ENCODE measurements at regions not wholly inside any gene's neighbourhood (a gene's known extent, or its start where the extent isn't known, plus 50 kb on each side); places are given as distances from the start of the nearest gene placed in this dataset.
"Not testable (repeated sequence)": the region's sequence is repeated elsewhere in the genome, so short reads cannot be mapped to it uniquely, and the experiment has no call there.

DNA sequence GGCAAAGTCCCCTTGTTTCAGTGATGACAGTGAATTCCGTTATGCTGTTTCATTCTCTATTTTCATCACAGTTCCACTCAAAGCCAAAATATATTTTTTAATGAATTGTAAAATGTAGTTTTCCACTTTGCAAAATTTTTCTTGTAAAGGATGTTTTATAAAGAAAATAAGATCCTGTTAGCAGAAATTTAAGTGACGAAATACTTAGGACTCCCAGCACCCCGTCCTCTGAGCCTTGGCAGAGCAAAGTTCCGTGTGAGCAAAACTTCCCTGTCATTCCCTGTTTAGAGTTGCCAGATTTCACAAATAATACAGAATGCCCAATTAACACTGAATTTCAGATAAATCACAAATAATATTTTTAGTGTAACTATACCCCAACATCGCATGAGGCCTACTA lies 81.0 kb upstream of the RBPJ start:
- Histone ChIP-seq H3K4me3 (no peak overlapping the region), H3K9me3 (no peaks in the 10 kb centered on the region), H3K27ac (peak overlapping the region in 1 of 2 donors; percentile 14), H3K4me1 (peaks cover 0 to 19% (median 14%) of the 10 kb centered on the region in 4 donors), H3K27me3 (no peaks in the 10 kb centered on the region), H3K36me3 (no peaks in the 10 kb centered on the region)
- intact Hi-C loops (cut with DNase I; ENCODE audit: low total_unique reads): no loop called here
- TF ChIP-seq, protein P1, sequence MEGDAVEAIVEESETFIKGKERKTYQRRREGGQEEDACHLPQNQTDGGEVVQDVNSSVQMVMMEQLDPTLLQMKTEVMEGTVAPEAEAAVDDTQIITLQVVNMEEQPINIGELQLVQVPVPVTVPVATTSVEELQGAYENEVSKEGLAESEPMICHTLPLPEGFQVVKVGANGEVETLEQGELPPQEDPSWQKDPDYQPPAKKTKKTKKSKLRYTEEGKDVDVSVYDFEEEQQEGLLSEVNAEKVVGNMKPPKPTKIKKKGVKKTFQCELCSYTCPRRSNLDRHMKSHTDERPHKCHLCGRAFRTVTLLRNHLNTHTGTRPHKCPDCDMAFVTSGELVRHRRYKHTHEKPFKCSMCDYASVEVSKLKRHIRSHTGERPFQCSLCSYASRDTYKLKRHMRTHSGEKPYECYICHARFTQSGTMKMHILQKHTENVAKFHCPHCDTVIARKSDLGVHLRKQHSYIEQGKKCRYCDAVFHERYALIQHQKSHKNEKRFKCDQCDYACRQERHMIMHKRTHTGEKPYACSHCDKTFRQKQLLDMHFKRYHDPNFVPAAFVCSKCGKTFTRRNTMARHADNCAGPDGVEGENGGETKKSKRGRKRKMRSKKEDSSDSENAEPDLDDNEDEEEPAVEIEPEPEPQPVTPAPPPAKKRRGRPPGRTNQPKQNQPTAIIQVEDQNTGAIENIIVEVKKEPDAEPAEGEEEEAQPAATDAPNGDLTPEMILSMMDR (IDR thresholded peaks at IDR 0.05): no peak
- DNase-seq: no peak

DNA sequence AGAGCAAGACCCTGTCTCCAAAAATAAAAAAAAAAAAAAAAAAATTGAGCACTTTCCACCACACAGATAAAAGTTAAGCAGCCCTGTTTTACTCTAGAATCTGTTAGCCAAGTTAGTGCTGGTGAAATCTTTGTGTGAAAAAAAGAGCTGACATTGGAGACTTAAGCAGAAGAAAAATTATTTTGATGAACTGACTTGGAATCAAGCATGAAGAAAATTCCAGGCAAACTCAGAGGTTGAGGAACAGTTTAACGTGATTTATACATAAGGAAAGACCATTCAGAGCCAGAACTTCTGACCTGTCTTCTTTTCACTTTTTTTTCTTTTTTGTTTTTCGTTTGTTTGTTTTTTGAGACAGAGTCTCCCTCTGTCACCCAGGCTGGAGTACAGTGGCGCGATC lies 79.6 kb upstream of the RBPJ start:
- Histone ChIP-seq H3K4me3 (no peak overlapping the region), H3K9me3 (no peaks in the 10 kb centered on the region), H3K36me3 (no peaks in the 10 kb centered on the region), H3K27ac (no peak overlapping the region), H3K4me1 (peaks cover 0 to 19% (median 14%) of the 10 kb centered on the region in 4 donors), H3K27me3 (no peaks in the 10 kb centered on the region)
- DNase-seq: no peak
- intact Hi-C loops (cut with DNase I; ENCODE audit: low total_unique reads): no loop called here
- TF ChIP-seq, protein P1 (IDR thresholded peaks at IDR 0.05): no peak

DNA sequence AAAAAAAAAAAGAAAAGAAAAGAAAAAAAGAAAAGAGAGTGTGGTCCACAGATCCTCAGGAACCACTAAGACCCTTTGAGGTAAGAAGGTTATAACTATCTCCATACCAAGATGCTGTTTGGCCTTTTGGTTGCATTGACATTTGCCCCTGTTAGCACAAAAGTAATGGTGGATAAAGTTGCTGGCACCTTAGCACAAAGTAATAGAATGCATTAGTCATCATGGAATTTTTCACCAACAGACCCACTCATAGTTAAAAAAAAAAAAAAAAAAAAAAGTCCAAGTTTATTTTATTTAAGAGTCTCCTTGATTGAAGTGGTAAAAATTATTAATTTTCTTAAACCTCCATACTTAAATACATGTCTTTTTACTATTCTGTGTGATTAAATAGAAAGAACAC lies 78.4 kb upstream of the RBPJ start:
- TF ChIP-seq, protein P1 (IDR thresholded peaks at IDR 0.05): no peak
- no peak for DNase-seq
- Histone ChIP-seq H3K4me3 (no peak overlapping the region), H3K36me3 (no peaks in the 10 kb centered on the region), H3K27me3 (no peaks in the 10 kb centered on the region), H3K9me3 (no peaks in the 10 kb centered on the region), H3K4me1 (peaks cover 0 to 19% (median 14%) of the 10 kb centered on the region in 4 donors), H3K27ac (no peak overlapping the region)
- intact Hi-C loops (cut with DNase I; ENCODE audit: low total_unique reads): no loop called here

GRCh38 chr4:26244138-26244537 lies 76.7 kb upstream of the RBPJ start:
- H3K4me1 ChIP-seq; intact Hi-C loops (cut with DNase I; ENCODE audit: low total_unique reads); H3K36me3 ChIP-seq; H3K27me3 ChIP-seq; DNase-seq; H3K27ac ChIP-seq; H3K9me3 ChIP-seq; H3K4me3 ChIP-seq: not testable (repeated sequence)

GRCh38 chr4:26248647-26249046 lies 72.2 kb upstream of the RBPJ start:
- intact Hi-C loops (cut with DNase I; ENCODE audit: low total_unique reads): no loop called here

GRCh38 chr4:26252349-26253025 lies 68.3 kb upstream of the RBPJ start:
- H3K36me3 ChIP-seq: no peaks in the 10 kb centered on the region
- H3K9me3 ChIP-seq: no peaks in the 10 kb centered on the region
- intact Hi-C loops (cut with DNase I; ENCODE audit: low total_unique reads): no loop called here
- TF ChIP-seq, protein P1 (IDR thresholded peaks at IDR 0.05): no peak
- no peak overlapping the region for H3K4me3 ChIP-seq
- H3K27ac ChIP-seq: no peak overlapping the region
- no peaks in the 10 kb centered on the region for H3K27me3 ChIP-seq
- no peak for DNase-seq
- H3K4me1 ChIP-seq: no peaks in the 10 kb centered on the region

More at GRCh38 chr4:26248647-26249046, 72.2 kb upstream of the RBPJ start:
- no peak for DNase-seq
- H3K4me1 ChIP-seq: no peaks in the 10 kb centered on the region
- H3K27ac ChIP-seq: no peak overlapping the region
- TF ChIP-seq, protein P1 (IDR thresholded peaks at IDR 0.05): no peak
- H3K9me3 ChIP-seq: no peaks in the 10 kb centered on the region
- no peak overlapping the region for H3K4me3 ChIP-seq
- no peaks in the 10 kb centered on the region for H3K27me3 ChIP-seq
- H3K36me3 ChIP-seq: no peaks in the 10 kb centered on the region

Data from tibial artery (tissue), 4 donors.